NCI-H1436 treated with DMSO at 0.1 percent for 48 hours (cell line): ENCODE measurements at regions not wholly inside any gene's neighbourhood (a gene's known extent, or its start where the extent isn't known, plus 50 kb on each side); places are given as distances from the start of the nearest gene placed in this dataset.
A peak's percentile ranks its signal among the peaks of the same experiment; 100 is the strongest.

Experiments used
- DNase-seq: peaks from one replicate; lab custom pipeline; 2025; lab: John Stamatoyannopoulos, UW

- DNase-seq, result peak; percentile 40
These were observed 210.0 kb upstream of the LYZL1 start for GRCh38 chr10:29078919-29079318.

GRCh38 chr10:29081231-29081630 lies 207.6 kb upstream of the LYZL1 start:
- no peak for DNase-seq

GRCh38 chr10:29081951-29082685 lies 206.8 kb upstream of the LYZL1 start:
- DNase-seq, result no peak

- no peak for DNase-seq
These were observed 205.8 kb upstream of the LYZL1 start for GRCh38 chr10:29083096-29083495.

- DNase-seq, result no peak
These were observed 204.1 kb upstream of the LYZL1 start for GRCh38 chr10:29084681-29085307.

- DNase-seq, result no peak
These were observed 199.8 kb upstream of the LYZL1 start for GRCh38 chr10:29089091-29089490.

GRCh38 chr10:29096303-29096824 lies 192.5 kb upstream of the LYZL1 start:
- no peak for DNase-seq

GRCh38 chr10:29098423-29098822 lies 190.4 kb upstream of the LYZL1 start:
- no peak for DNase-seq

GRCh38 chr10:29099001-29099400 lies 189.9 kb upstream of the LYZL1 start:
- no peak for DNase-seq

GRCh38 chr10:29099415-29099814 lies 189.5 kb upstream of the LYZL1 start:
- no peak for DNase-seq

- no peak for DNase-seq
These were observed 188.4 kb upstream of the LYZL1 start for GRCh38 chr10:29100505-29100904.

GRCh38 chr10:29102233-29102632 lies 186.6 kb upstream of the LYZL1 start:
- DNase-seq, result no peak

GRCh38 chr10:29102636-29103035 lies 186.2 kb upstream of the LYZL1 start:
- no peak for DNase-seq

GRCh38 chr10:29104661-29105399 lies 184.0 kb upstream of the LYZL1 start:
- DNase-seq, result no peak

GRCh38 chr10:29105516-29106215 lies 183.2 kb upstream of the LYZL1 start:
- no peak for DNase-seq

- no peak for DNase-seq
These were observed 182.6 kb upstream of the LYZL1 start for GRCh38 chr10:29106287-29106686.

GRCh38 chr10:29107866-29108498 lies 180.9 kb upstream of the LYZL1 start:
- no peak for DNase-seq

GRCh38 chr10:29109707-29110571 lies 178.9 kb upstream of the LYZL1 start:
- DNase-seq, result no peak

- no peak for DNase-seq
These were observed 175.8 kb upstream of the LYZL1 start for GRCh38 chr10:29112827-29113615.

- DNase-seq, result no peak
These were observed 175.3 kb upstream of the LYZL1 start for GRCh38 chr10:29113616-29113945.
